ENCODE measurements at regions not wholly inside any gene's neighbourhood (a gene's known extent, or its start where the extent isn't known, plus 50 kb on each side); places are given as distances from the start of the nearest gene placed in this dataset.

DNA sequence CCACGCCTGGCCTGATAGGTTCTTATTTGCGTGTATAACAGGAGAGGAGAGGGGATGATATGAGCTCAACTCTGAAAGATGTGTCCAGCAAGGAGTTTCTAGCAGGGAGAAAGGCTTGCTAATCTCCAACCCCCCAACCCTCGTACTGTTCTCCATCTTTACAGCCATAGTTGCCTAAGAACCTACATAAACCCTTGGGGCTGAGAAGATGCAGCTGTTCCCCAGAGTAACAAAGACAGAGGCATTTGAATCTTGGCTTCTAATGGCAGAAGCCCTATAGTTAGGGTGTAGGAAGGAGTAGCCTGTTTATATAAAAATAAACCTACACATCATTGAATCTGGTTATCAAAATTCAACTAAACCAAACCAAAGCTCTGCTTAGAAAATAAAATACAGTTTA lies 631.4 kb upstream of the SLC35B3 start:
- WGBS, 2 donors = 84 to 85% methylated on average over 3 of the region's 3 CpGs
- H3K36me3 ChIP-seq (ENCODE audit: control insufficient read depth in 1 of 2, insufficient read depth in 2 of 2, low read length in 1 of 2) = no peaks in the 10 kb centered on the region
- H3K27ac ChIP-seq (ENCODE audit: low read depth in 1 of 2, low read length in 2 of 2) = no peak overlapping the region
- no peaks in the 10 kb centered on the region for H3K4me1 ChIP-seq (ENCODE audit: control insufficient read depth in 1 of 2, insufficient read depth in 2 of 2, low read length in 2 of 2)
- no peaks in the 10 kb centered on the region for H3K9me3 ChIP-seq (ENCODE audit: control insufficient read depth, low read length)
- intact Hi-C loops (cut with DNase I) = no loop called here
- DNase-seq = no peak
- H3K4me3 ChIP-seq (ENCODE audit: low read length in 2 of 2) = no peak overlapping the region
- no peak for ATAC-seq (ENCODE audit: low FRiP score)
- H3K27me3 ChIP-seq (ENCODE audit: control insufficient read depth in 1 of 2, insufficient read depth in 2 of 2, low read length in 1 of 2) = no peaks in the 10 kb centered on the region

DNA sequence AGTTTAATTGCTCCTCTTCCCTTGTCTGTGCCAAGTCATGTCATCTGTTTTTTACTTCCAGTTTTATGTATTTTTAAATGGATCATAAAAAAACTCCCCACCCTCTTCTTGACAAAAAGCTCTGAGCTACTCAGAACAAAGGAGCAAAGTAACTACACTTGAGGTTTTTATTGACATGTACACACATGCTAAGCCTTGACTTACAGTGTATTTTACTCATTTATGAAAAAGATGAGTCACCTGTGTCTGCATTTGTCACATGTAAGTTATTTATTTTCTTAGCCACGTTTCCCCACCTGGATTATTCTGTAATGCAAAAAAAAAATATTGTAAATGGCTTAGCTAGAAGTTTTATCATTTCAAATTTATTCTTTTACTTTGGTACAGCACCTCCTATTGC lies 628.8 kb upstream of the SLC35B3 start:
- Histone ChIP-seq H3K9me3 (ENCODE audit: control insufficient read depth, low read length) (no peaks in the 10 kb centered on the region), H3K27ac (ENCODE audit: low read depth in 1 of 2, low read length in 2 of 2) (no peak overlapping the region), H3K27me3 (ENCODE audit: control insufficient read depth in 1 of 2, insufficient read depth in 2 of 2, low read length in 1 of 2) (no peaks in the 10 kb centered on the region), H3K36me3 (ENCODE audit: control insufficient read depth in 1 of 2, insufficient read depth in 2 of 2, low read length in 1 of 2) (no peaks in the 10 kb centered on the region), H3K4me1 (ENCODE audit: control insufficient read depth in 1 of 2, insufficient read depth in 2 of 2, low read length in 2 of 2) (no peaks in the 10 kb centered on the region), H3K4me3 (ENCODE audit: low read length in 2 of 2) (no peak overlapping the region)
- intact Hi-C loops (cut with DNase I) = no loop called here
- ATAC-seq (ENCODE audit: low FRiP score) (no peak), DNase-seq (no peak)
- WGBS, 2 donors = 46 to 50% methylated on average over 1 of the region's 1 CpG

DNA sequence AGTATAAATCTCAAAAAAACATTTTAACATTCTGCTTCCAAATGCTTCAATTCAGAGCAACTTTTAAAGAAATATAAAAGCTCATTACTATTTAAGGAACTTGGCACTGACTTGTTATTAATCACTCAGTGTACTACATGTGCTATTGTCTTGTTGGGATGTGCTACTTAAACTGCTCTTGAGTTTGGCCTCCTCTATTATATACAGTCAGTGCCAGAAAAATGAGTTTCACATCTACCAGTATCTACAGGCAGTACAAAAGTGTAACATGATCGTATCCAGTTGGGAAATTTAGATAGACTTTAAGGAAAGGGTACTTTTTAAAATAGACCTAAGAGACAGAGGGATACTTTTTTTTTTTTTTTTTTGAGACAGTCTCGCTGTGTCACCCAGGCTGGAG lies 627.3 kb upstream of the SLC35B3 start:
- intact Hi-C loops (cut with DNase I) = no loop called here
- WGBS, 2 donors = 72 to 78% methylated on average over 2 of the region's 2 CpGs
- DNase-seq = no peak
- Histone ChIP-seq H3K4me1 (ENCODE audit: control insufficient read depth in 1 of 2, insufficient read depth in 2 of 2, low read length in 2 of 2) (no peaks in the 10 kb centered on the region), H3K9me3 (ENCODE audit: control insufficient read depth, low read length) (no peaks in the 10 kb centered on the region), H3K27me3 (ENCODE audit: control insufficient read depth in 1 of 2, insufficient read depth in 2 of 2, low read length in 1 of 2) (no peaks in the 10 kb centered on the region), H3K36me3 (ENCODE audit: control insufficient read depth in 1 of 2, insufficient read depth in 2 of 2, low read length in 1 of 2) (no peaks in the 10 kb centered on the region), H3K4me3 (ENCODE audit: low read length in 2 of 2) (no peak overlapping the region), H3K27ac (ENCODE audit: low read depth in 1 of 2, low read length in 2 of 2) (no peak overlapping the region)
- ATAC-seq (ENCODE audit: low FRiP score) = no peak

DNA sequence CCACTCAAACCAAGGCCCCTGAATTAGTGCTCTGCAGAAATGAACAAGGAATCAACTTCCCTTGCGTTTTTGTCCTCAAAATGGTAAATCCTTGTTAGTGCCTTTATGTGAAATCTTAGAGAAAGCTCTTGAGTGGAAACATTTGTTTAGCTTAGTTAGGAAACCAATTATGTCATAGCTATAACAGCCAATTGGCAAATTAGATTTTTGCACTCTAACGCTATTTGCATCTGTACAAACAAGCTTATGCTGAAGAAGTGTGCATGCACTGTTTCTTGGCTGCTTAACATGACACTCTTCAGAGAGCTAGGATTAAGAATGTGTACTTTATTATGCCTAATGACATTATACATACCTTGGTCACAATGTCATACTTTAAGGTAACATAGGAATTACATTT lies 622.6 kb upstream of the SLC35B3 start:
- H3K36me3 ChIP-seq (ENCODE audit: control insufficient read depth in 1 of 2, insufficient read depth in 2 of 2, low read length in 1 of 2) = no peaks in the 10 kb centered on the region
- H3K4me1 ChIP-seq (ENCODE audit: control insufficient read depth in 1 of 2, insufficient read depth in 2 of 2, low read length in 2 of 2) = no peaks in the 10 kb centered on the region
- 53 to 56% methylated on average over 2 of the region's 2 CpGs for WGBS, 2 donors

DNA sequence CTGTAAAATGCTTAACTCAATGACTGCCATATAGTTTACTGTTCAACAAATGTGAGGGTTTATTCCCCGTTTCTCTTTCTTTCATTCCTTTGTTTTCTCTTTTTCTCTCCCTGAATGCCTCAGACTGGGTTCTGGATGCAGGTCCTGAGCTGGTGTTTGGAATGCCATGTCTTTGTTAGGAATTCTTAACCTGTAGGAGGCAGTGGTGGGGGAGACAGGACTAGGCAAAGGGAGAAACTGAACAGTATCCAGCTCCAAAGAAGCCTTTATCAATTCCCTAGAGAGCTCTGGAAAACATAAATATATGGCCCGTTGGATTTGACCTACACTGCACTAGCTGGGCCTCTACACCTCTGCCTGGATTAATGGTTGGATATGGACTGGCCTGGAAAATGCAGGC lies 621.2 kb upstream of the SLC35B3 start:
- DNase-seq (no peak), ATAC-seq (ENCODE audit: low FRiP score) (no peak)
- Histone ChIP-seq H3K4me3 (ENCODE audit: low read length in 2 of 2) (no peak overlapping the region), H3K9me3 (ENCODE audit: control insufficient read depth, low read length) (no peaks in the 10 kb centered on the region), H3K36me3 (ENCODE audit: control insufficient read depth in 1 of 2, insufficient read depth in 2 of 2, low read length in 1 of 2) (no peaks in the 10 kb centered on the region), H3K27ac (ENCODE audit: low read depth in 1 of 2, low read length in 2 of 2) (no peak overlapping the region), H3K4me1 (ENCODE audit: control insufficient read depth in 1 of 2, insufficient read depth in 2 of 2, low read length in 2 of 2) (no peaks in the 10 kb centered on the region), H3K27me3 (ENCODE audit: control insufficient read depth in 1 of 2, insufficient read depth in 2 of 2, low read length in 1 of 2) (no peaks in the 10 kb centered on the region)
- 39 to 43% methylated on average over 2 of the region's 2 CpGs for WGBS, 2 donors
- intact Hi-C loops (cut with DNase I) = no loop called here

More for the DNA sequence above, 622.6 kb upstream of the SLC35B3 start:
- H3K9me3 ChIP-seq (ENCODE audit: control insufficient read depth, low read length) = no peaks in the 10 kb centered on the region
- no peak for ATAC-seq (ENCODE audit: low FRiP score)
- H3K27ac ChIP-seq (ENCODE audit: low read depth in 1 of 2, low read length in 2 of 2) = no peak overlapping the region
- intact Hi-C loops (cut with DNase I) = no loop called here
- no peaks in the 10 kb centered on the region for H3K27me3 ChIP-seq (ENCODE audit: control insufficient read depth in 1 of 2, insufficient read depth in 2 of 2, low read length in 1 of 2)
- no peak overlapping the region for H3K4me3 ChIP-seq (ENCODE audit: low read length in 2 of 2)
- no peak for DNase-seq

DNA sequence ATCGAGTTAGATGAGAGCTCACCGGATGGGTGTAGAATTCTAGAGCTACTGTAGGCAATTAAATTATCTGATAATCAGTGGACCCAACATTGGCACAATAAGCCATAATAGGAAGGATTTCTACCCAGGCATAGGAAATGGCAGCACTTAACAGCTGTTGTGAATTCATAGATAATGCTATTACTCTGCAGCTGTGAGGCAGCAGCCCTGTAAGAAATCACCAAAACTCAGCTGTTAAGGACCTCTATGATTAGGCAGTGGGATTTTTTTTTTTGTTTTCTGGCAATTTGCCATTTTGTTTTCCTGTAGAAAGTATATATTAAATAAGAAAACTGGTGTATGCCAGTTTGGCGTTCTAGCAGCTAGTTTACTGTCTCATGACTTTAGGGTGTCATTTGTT lies 609.1 kb upstream of the SLC35B3 start:
- intact Hi-C loops (cut with DNase I) = no loop called here
- peaks cover 2% of the 10 kb centered on the region for H3K9me3 ChIP-seq (ENCODE audit: control insufficient read depth, low read length)
- ATAC-seq (ENCODE audit: low FRiP score) (no peak), DNase-seq (no peak)
- H3K36me3 ChIP-seq (ENCODE audit: control insufficient read depth in 1 of 2, insufficient read depth in 2 of 2, low read length in 1 of 2) = no peaks in the 10 kb centered on the region
- H3K4me3 ChIP-seq (ENCODE audit: low read length in 2 of 2) = no peak overlapping the region
- 82 to 94% methylated on average over 3 of the region's 3 CpGs for WGBS, 2 donors
- H3K4me1 ChIP-seq (ENCODE audit: control insufficient read depth in 1 of 2, insufficient read depth in 2 of 2, low read length in 2 of 2) = no peaks in the 10 kb centered on the region
- H3K27me3 ChIP-seq (ENCODE audit: control insufficient read depth in 1 of 2, insufficient read depth in 2 of 2, low read length in 1 of 2) = no peaks in the 10 kb centered on the region
- H3K27ac ChIP-seq (ENCODE audit: low read depth in 1 of 2, low read length in 2 of 2) = no peak overlapping the region

DNA sequence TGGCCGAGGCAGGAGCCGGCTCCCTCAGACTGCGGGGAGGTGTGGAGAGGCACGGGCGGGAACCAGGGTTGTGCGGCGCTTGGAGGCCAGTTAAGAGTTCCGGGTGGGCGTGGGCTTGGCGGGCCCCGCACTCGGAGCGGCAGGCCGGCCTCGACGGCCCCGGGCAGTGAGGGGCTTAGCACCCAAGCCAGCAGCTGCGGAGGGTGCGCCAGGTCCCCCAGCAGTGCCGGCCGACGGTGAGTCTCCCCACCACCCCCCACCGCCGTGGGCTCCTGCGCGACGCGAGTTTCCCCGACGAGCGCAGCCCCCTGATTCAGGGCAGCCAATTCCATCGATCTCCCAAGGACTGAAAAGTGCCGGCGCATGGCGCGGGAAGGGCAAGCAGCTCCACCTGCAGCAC lies 605.4 kb upstream of the SLC35B3 start:
- Histone ChIP-seq H3K9me3 (ENCODE audit: control insufficient read depth, low read length) (peaks cover 2% of the 10 kb centered on the region), H3K36me3 (ENCODE audit: control insufficient read depth in 1 of 2, insufficient read depth in 2 of 2, low read length in 1 of 2) (no peaks in the 10 kb centered on the region), H3K27ac (ENCODE audit: low read depth in 1 of 2, low read length in 2 of 2) (no peak overlapping the region), H3K27me3 (ENCODE audit: control insufficient read depth in 1 of 2, insufficient read depth in 2 of 2, low read length in 1 of 2) (no peaks in the 10 kb centered on the region), H3K4me1 (ENCODE audit: control insufficient read depth in 1 of 2, insufficient read depth in 2 of 2, low read length in 2 of 2) (no peaks in the 10 kb centered on the region), H3K4me3 (ENCODE audit: low read length in 2 of 2) (no peak overlapping the region)
- intact Hi-C loops (cut with DNase I) = no loop called here
- DNase-seq = no peak
- WGBS, 2 donors = 97 to 98% methylated on average over 32 to 36 of the region's 36 CpGs
- no peak for ATAC-seq (ENCODE audit: low FRiP score)

DNA sequence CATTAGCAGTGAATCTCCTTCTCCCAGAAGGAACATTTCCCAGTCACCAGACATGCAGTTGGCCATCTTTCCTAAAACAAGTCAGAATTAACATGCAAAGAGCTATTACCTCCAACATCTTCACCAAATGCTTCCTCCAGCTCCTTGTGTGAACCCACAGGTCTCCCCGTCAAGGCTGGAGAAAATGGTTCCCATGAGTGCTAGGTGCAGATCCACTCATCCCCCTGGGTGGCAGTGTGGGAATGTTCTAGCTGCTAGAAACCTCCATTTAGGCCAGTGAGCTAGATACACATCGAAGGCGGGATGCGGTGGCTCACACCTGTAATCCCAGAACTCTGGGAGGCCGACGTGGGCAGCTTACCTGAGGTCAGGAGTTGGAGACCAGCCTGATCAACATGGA lies 603.9 kb upstream of the SLC35B3 start:
- DNase-seq (no peak), ATAC-seq (ENCODE audit: low FRiP score) (no peak)
- intact Hi-C loops (cut with DNase I) = no loop called here
- no peak overlapping the region for H3K4me3 ChIP-seq (ENCODE audit: low read length in 2 of 2)
- no peaks in the 10 kb centered on the region for H3K36me3 ChIP-seq (ENCODE audit: control insufficient read depth in 1 of 2, insufficient read depth in 2 of 2, low read length in 1 of 2)
- H3K27ac ChIP-seq (ENCODE audit: low read depth in 1 of 2, low read length in 2 of 2) = no peak overlapping the region
- 91 to 94% methylated on average over 6 of the region's 6 CpGs for WGBS, 2 donors
- H3K9me3 ChIP-seq (ENCODE audit: control insufficient read depth, low read length) = peaks cover 2% of the 10 kb centered on the region
- no peaks in the 10 kb centered on the region for H3K4me1 ChIP-seq (ENCODE audit: control insufficient read depth in 1 of 2, insufficient read depth in 2 of 2, low read length in 2 of 2)
- H3K27me3 ChIP-seq (ENCODE audit: control insufficient read depth in 1 of 2, insufficient read depth in 2 of 2, low read length in 1 of 2) = no peaks in the 10 kb centered on the region

DNA sequence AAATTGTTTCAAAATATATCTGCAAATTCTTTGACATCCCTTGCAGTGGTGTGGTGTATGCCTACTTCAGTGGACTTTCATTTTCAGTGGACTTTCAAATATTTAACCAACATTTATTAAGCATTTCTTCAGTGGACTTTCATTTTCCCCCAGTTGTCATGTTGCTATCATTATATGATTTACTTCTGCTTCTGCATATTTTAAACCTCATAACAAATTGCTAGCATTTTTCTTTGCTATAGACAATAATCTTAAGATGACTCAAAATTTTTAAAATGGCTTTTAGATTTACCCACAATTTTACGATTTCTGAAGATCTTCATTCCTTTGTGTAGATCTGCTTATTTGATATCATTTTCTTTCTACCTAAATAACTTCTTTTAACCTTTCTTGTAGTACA lies 592.7 kb upstream of the SLC35B3 start:
- intact Hi-C loops (cut with DNase I) = no loop called here
- Histone ChIP-seq H3K36me3 (ENCODE audit: control insufficient read depth in 1 of 2, insufficient read depth in 2 of 2, low read length in 1 of 2) (no peaks in the 10 kb centered on the region), H3K9me3 (ENCODE audit: control insufficient read depth, low read length) (peaks cover 1% of the 10 kb centered on the region), H3K4me1 (ENCODE audit: control insufficient read depth in 1 of 2, insufficient read depth in 2 of 2, low read length in 2 of 2) (no peaks in the 10 kb centered on the region), H3K27me3 (ENCODE audit: control insufficient read depth in 1 of 2, insufficient read depth in 2 of 2, low read length in 1 of 2) (no peaks in the 10 kb centered on the region), H3K4me3 (ENCODE audit: low read length in 2 of 2) (no peak overlapping the region), H3K27ac (ENCODE audit: low read depth in 1 of 2, low read length in 2 of 2) (no peak overlapping the region)
- 76 to 87% methylated on average over 1 of the region's 1 CpG for WGBS, 2 donors
- DNase-seq (no peak), ATAC-seq (ENCODE audit: low FRiP score) (no peak)
